RWPE2 (cell line): ENCODE measurements at regions not wholly inside any gene's neighbourhood (a gene's known extent, or its start where the extent isn't known, plus 50 kb on each side); places are given as distances from the start of the nearest gene placed in this dataset.

Source experiments
- ATAC-seq: fragments of 200-7000 bp; cut with Tn5 transposase; 3 replicates; pipeline ENCODE4 v1.9.1; 2021; ENCODE audit warnings: low read depth
- DNase-seq: peaks from one replicate; pipeline ENCODE4 v3.0.0-alpha.2; 2020; ENCODE audit warnings: low spot score
- H3K27ac ChIP-seq: fragments of 450-650 bp; 2 replicates; pipeline ENCODE4 v1.5.1; 2017; ENCODE audit warnings: mild to moderate bottlenecking; ENCODE audit not compliant: poor library complexity, severe bottlenecking
- H3K27me3 ChIP-seq: fragments of 250-450 bp; sonication (Bioruptor Pico); 2 replicates; pipeline ENCODE4 v1.5.1; 2021; ENCODE audit warnings: mild to moderate bottlenecking, moderate library complexity; ENCODE audit not compliant: insufficient read depth, poor library complexity, severe bottlenecking
- H3K36me3 ChIP-seq: fragments of 250-450 bp; sonication (Bioruptor Pico); 2 replicates; pipeline ENCODE4 v1.5.1; 2020; ENCODE audit warnings: low read depth, mild to moderate bottlenecking, moderate library complexity
- H3K4me1 ChIP-seq: fragments of 250-450 bp; sonication (Bioruptor Pico); 2 replicates; pipeline ENCODE4 v1.5.1; 2021; ENCODE audit warnings: mild to moderate bottlenecking, moderate library complexity; ENCODE audit not compliant: insufficient read depth, poor library complexity, severe bottlenecking
- H3K4me3 ChIP-seq: fragments of 250-450 bp; sonication (Bioruptor Pico); 2 replicates; pipeline ENCODE4 v1.5.1; 2021; ENCODE audit warnings: mild to moderate bottlenecking, moderate library complexity; ENCODE audit not compliant: severe bottlenecking
- H3K9me3 ChIP-seq: fragments of 250-450 bp; sonication (Bioruptor Pico); 2 replicates; pipeline ENCODE4 v1.5.1; 2021; ENCODE audit warnings: mild to moderate bottlenecking, moderate library complexity; ENCODE audit not compliant: severe bottlenecking
- CTCF ChIP-seq: fragments of 450-650 bp; IDR thresholded peaks from one replicate; pipeline ENCODE4 v1.5.1; 2017; ENCODE audit warnings: mild to moderate bottlenecking, moderate library complexity; ENCODE audit not compliant: poor library complexity, severe bottlenecking

- Histone ChIP-seq H3K27me3 (no peaks in the 10 kb centered on the region), H3K27ac (no peak overlapping the region), H3K36me3 (no peaks in the 10 kb centered on the region), H3K9me3 (peaks cover 2% of the 10 kb centered on the region), H3K4me3 (no peak overlapping the region), H3K4me1 (no peaks in the 10 kb centered on the region)
- no peak for TF ChIP-seq CTCF
- no peak for ATAC-seq
- no peak for DNase-seq
Measured at GRCh38 chr1:30040081-30041019, 683.0 kb downstream of the MATN1 start.

GRCh38 chr1:30039354-30040080 lies 683.9 kb downstream of the MATN1 start:
- Histone ChIP-seq H3K4me3 (no peak overlapping the region), H3K4me1 (no peaks in the 10 kb centered on the region), H3K36me3 (no peaks in the 10 kb centered on the region), H3K27me3 (no peaks in the 10 kb centered on the region), H3K9me3 (peaks cover 2% of the 10 kb centered on the region), H3K27ac (no peak overlapping the region)
- DNase-seq, result no peak
- ATAC-seq, result no peak
- TF ChIP-seq CTCF, result no peak

GRCh38 chr1:30038134-30039025 lies 685.0 kb downstream of the MATN1 start:
- TF ChIP-seq CTCF, result no peak
- Histone ChIP-seq H3K27ac (no peak overlapping the region), H3K9me3 (peaks cover 2% of the 10 kb centered on the region), H3K27me3 (no peaks in the 10 kb centered on the region), H3K36me3 (no peaks in the 10 kb centered on the region), H3K4me1 (no peaks in the 10 kb centered on the region), H3K4me3 (no peak overlapping the region)
- DNase-seq (no peak), ATAC-seq (no peak)

- Histone ChIP-seq H3K27me3 (no peaks in the 10 kb centered on the region), H3K36me3 (no peaks in the 10 kb centered on the region), H3K9me3 (no peaks in the 10 kb centered on the region), H3K27ac (no peak overlapping the region), H3K4me3 (no peak overlapping the region), H3K4me1 (no peaks in the 10 kb centered on the region)
- no peak for DNase-seq
- ATAC-seq, result no peak
- no peak for TF ChIP-seq CTCF
Measured at GRCh38 chr1:30037251-30038118, 685.9 kb downstream of the MATN1 start.
